ENCODE measurements at regions not wholly inside any gene's neighbourhood (a gene's known extent, or its start where the extent isn't known, plus 50 kb on each side); places are given as distances from the start of the nearest gene placed in this dataset.
"Not testable (repeated sequence)": the region's sequence is repeated elsewhere in the genome, so short reads cannot be mapped to it uniquely, and the experiment has no call there.

GRCh38 chr5:74457876-74458275 lies 182.7 kb downstream of the ENC1 start:
- no peak for DNase-seq

GRCh38 chr5:74454263-74455030 lies 186.1 kb downstream of the ENC1 start:
- DNase-seq: no peak

GRCh38 chr5:74452856-74453255 lies 187.7 kb downstream of the ENC1 start:
- DNase-seq: no peak

GRCh38 chr5:74450095-74450494 lies 190.4 kb downstream of the ENC1 start:
- no peak for DNase-seq

GRCh38 chr5:74446725-74447241 lies 193.7 kb downstream of the ENC1 start:
- no peak for DNase-seq

GRCh38 chr5:74442466-74442865 lies 198.1 kb downstream of the ENC1 start:
- no peak for DNase-seq

- DNase-seq: no peak
Measured at GRCh38 chr5:74441616-74442015, 198.9 kb downstream of the ENC1 start.

GRCh38 chr5:74440341-74440740 lies 200.2 kb downstream of the ENC1 start:
- DNase-seq: no peak

GRCh38 chr5:74437870-74438269 lies 202.7 kb downstream of the ENC1 start:
- not testable (repeated sequence) for DNase-seq

GRCh38 chr5:74433896-74434829 lies 206.4 kb downstream of the ENC1 start:
- no peak for DNase-seq

- DNase-seq: no peak
Measured at GRCh38 chr5:74433255-74433895, 207.2 kb downstream of the ENC1 start.

GRCh38 chr5:74432721-74433120 lies 207.8 kb downstream of the ENC1 start:
- DNase-seq: no peak

GRCh38 chr5:74432216-74432615 lies 208.3 kb downstream of the ENC1 start:
- no peak for DNase-seq

- DNase-seq: no peak
Measured at GRCh38 chr5:74431290-74431669, 209.2 kb downstream of the ENC1 start.

GRCh38 chr5:74430631-74431289 lies 209.8 kb downstream of the ENC1 start:
- DNase-seq: no peak

GRCh38 chr5:74429495-74429894 lies 211.0 kb downstream of the ENC1 start:
- DNase-seq: no peak

- no peak for DNase-seq
Measured at GRCh38 chr5:74428876-74429275, 211.7 kb downstream of the ENC1 start.

- no peak for DNase-seq
Measured at GRCh38 chr5:74428275-74428674, 212.3 kb downstream of the ENC1 start.

GRCh38 chr5:74426506-74426905 lies 214.0 kb downstream of the ENC1 start:
- no peak for DNase-seq

GRCh38 chr5:74424162-74424868 lies 216.2 kb downstream of the ENC1 start:
- DNase-seq: no peak

GRCh38 chr5:74423383-74423782 lies 217.1 kb downstream of the ENC1 start:
- DNase-seq: no peak

- no peak for DNase-seq
Measured at GRCh38 chr5:74422671-74423070, 217.9 kb downstream of the ENC1 start.
